Activated gamma-delta T cell treated with Interleukin-2 at 50 U/mL for 16 hours (primary cell): ENCODE measurements at regions not wholly inside any gene's neighbourhood (a gene's known extent, or its start where the extent isn't known, plus 50 kb on each side); places are given as distances from the start of the nearest gene placed in this dataset.

Experiments
- DNase-seq: peaks from one replicate; pipeline ENCODE4 v3.0.0-alpha.2; 2020

DNA sequence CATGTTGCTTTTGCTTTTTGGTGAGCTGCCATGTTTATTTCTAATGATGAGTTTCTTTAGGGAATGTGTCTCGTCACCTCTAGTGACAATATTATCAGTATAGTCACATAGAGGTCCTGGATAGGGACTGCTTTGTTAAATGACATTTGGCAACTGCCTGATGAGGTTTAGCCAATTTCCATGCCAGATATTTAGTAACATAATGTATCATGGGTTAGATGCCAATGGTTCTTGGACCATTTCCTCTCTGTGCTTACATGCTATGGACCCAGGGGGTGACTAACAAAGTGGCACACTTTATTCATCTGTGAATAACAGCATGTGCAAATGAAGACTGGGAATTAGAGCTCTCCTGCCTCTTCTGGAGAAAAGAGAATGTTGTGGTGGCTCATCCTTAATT is 56.2 kb upstream of the RAB27B start:
- no peak for DNase-seq

- DNase-seq = no peak
These were observed 53.9 kb upstream of the RAB27B start for GRCh38 chr18:54774423-54774822.

- DNase-seq = no peak
These were observed 53.2 kb upstream of the RAB27B start for GRCh38 chr18:54774981-54775665.

- DNase-seq = no peak
These were observed 52.6 kb upstream of the RAB27B start for GRCh38 chr18:54775686-54776085.

DNA sequence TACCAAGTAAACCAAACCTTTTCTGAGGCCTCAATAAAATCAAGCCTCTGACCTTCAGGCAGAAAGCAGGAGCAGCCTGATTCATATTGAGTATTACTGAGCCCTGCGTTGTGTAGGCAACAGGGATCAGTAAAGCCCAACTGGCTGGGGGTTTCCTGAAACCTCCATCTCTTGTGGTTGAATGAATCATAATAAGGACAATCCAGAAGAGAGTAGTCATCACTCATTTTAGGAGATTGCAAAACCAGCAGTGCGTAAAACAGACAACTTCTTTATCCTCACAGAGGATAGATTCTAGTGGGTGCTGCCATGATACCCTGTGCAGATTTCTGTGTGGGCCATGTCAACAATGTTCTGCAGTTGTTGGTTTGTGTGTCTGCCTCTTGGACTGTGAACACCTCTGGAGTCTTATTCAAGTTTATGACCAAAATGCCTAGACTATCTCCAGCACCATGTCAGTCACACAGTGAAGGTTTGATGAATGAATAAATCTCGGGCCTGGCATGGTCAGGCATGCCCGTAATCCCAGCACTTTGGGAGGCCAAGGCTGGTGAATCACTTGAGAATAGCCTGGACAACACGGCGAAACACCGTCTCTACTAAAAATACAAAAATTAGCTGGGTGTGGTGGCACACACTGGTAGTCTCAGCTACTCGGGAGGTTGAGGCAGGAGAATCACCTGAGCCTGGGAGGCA is 51.8 kb upstream of the RAB27B start:
- DNase-seq = no peak

DNA sequence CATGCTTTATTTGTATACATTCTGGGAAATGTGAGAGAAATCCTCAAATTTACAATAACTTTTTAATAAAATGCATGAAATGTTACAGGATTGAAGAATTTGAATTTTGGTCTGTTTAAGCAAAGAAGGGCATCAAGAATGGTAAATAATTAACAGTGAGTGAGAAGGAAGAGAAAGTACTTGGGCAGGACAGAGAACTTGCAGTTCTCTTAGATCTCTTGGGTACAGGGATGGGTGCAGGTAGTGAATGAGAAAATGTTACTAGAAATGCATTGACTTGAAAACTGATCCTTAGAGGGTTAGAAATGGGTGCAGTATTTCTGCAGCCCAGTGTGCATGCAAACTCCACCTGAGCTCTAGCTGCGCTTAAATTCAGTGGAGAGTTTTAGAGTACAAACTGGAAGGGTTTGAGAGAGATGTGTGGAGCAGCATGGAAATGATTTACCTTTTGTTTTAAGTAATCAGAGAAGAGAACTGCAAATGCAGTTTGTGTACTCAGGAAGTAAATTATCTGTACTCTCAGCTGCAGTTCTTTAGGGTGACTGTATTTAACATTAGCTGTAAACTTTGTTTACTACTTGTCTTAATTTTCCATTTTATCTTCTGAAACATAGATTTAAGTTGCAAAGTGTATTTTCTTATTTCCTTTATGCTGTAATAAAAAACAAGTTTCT is 51.0 kb upstream of the RAB27B start:
- DNase-seq = no peak

- no peak for DNase-seq
These were observed 50.3 kb upstream of the RAB27B start for GRCh38 chr18:54777989-54778388.
